ENCODE measurements at regions not wholly inside any gene's neighbourhood (a gene's known extent, or its start where the extent isn't known, plus 50 kb on each side); places are given as distances from the start of the nearest gene placed in this dataset.

- Mint-ChIP-seq H3K36me3 (ENCODE audit: insufficient read depth) (no peaks in the 10 kb centered on the region), H3K4me3 (no peak overlapping the region), H3K9me3 (no peaks in the 10 kb centered on the region), H3K27ac (ENCODE audit: low read depth) (no peak overlapping the region), H3K27me3 (no peaks in the 10 kb centered on the region), H3K4me1 (peaks cover 36% of the 10 kb centered on the region)
- DNase-seq (ENCODE audit: low spot score in 2 of 2) (no peak), ATAC-seq (replicated peaks; ENCODE audit: extremely low read depth, poor library complexity, severe bottlenecking) (no peak)
These were observed 224.3 kb downstream of the SEC14L1 start for GRCh38 chr17:77364941-77365583.

DNA sequence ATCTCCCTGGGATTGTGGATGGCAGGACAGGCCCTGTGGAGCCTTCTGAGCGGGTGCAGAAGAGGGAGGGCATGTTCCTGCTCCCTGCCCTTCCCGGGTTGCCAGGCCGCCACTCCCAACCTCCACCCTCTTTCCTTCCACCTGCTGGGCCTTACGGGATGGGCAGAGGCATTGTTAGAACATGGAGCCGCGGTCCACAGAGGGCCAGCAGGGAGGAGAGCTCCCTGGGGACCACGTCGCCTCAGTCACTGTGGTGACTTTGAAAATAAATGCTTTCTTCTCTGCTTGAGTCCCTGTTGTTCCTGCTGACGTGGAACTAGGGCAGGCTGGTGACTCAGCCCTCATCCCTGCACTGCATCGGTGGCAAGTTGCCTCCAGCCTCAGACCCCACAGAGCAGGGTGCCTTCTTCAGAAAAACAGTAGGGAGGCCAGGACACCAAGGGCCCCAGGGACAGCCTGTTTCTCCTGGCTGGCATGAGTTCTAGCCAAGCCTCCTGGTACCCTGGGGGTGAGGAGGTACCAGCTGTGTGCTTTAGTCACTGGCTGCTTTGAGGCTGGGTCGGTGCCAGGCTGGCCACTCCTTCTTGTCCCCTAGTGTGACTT is 224.9 kb downstream of the SEC14L1 start:
- no peaks in the 10 kb centered on the region for H3K36me3 Mint-ChIP-seq (ENCODE audit: insufficient read depth)
- no peak for DNase-seq (ENCODE audit: low spot score in 2 of 2)
- H3K4me3 Mint-ChIP-seq: no peak overlapping the region
- no peak overlapping the region for H3K27ac Mint-ChIP-seq (ENCODE audit: low read depth)
- no peak for ATAC-seq (replicated peaks; ENCODE audit: extremely low read depth, poor library complexity, severe bottlenecking)
- H3K9me3 Mint-ChIP-seq: no peaks in the 10 kb centered on the region
- no peaks in the 10 kb centered on the region for H3K27me3 Mint-ChIP-seq
- peaks cover 42% of the 10 kb centered on the region for H3K4me1 Mint-ChIP-seq

GRCh38 chr17:77366206-77366557 is 225.4 kb downstream of the SEC14L1 start:
- Mint-ChIP-seq H3K36me3 (ENCODE audit: insufficient read depth) (no peaks in the 10 kb centered on the region), H3K4me1 (peaks cover 47% of the 10 kb centered on the region), H3K27me3 (no peaks in the 10 kb centered on the region), H3K9me3 (no peaks in the 10 kb centered on the region), H3K27ac (ENCODE audit: low read depth) (no peak overlapping the region), H3K4me3 (no peak overlapping the region)
- DNase-seq (ENCODE audit: low spot score in 2 of 2): no peak
- ATAC-seq (replicated peaks; ENCODE audit: extremely low read depth, poor library complexity, severe bottlenecking): no peak

DNA sequence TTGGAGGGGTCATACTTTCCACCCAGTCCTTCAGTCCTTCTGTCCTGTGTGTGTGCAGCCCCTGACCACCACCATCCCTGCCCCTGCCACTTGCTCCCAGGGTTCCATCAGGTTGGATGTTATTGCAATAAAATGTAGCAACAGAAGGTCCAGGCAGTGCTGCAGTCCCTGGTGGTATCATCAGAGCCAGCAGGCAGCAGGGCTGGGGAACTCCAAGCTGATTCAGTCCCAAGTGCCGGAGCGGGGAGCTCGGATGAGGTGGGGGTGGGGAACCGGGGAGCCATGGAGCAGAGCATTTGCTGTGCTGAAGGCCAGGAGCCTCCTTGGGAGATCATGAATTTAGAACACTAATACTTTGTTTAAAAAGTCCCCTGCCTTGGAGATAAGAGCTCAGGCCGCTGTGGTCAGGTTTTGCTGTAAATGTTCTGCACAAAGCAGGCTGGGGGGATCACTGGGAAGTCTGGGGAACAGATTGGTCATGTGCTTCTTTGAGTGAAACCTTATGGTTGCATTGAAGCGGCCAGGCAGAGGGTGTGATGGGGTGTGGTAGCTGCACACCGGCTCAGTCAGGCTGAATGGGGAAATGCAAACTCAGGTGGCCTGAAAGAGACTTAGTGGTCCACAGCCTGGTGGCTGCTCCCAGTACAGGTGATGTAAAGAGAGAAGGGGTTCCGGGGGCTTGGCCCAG is 225.9 kb downstream of the SEC14L1 start:
- Mint-ChIP-seq H3K9me3 (no peaks in the 10 kb centered on the region), H3K27ac (ENCODE audit: low read depth) (no peak overlapping the region), H3K4me3 (no peak overlapping the region), H3K4me1 (peaks cover 52% of the 10 kb centered on the region), H3K36me3 (ENCODE audit: insufficient read depth) (no peaks in the 10 kb centered on the region), H3K27me3 (no peaks in the 10 kb centered on the region)
- no peak for DNase-seq (ENCODE audit: low spot score in 2 of 2)
- no peak for ATAC-seq (replicated peaks; ENCODE audit: extremely low read depth, poor library complexity, severe bottlenecking)

GRCh38 chr17:77369544-77369971 is 228.8 kb downstream of the SEC14L1 start:
- H3K4me3 Mint-ChIP-seq: no peak overlapping the region
- no peak overlapping the region for H3K27ac Mint-ChIP-seq (ENCODE audit: low read depth)
- H3K9me3 Mint-ChIP-seq: no peaks in the 10 kb centered on the region
- peaks cover 8% of the 10 kb centered on the region for H3K36me3 Mint-ChIP-seq (ENCODE audit: insufficient read depth)
- DNase-seq (ENCODE audit: low spot score in 2 of 2): no peak
- ATAC-seq (replicated peaks; ENCODE audit: extremely low read depth, poor library complexity, severe bottlenecking): no peak
- no peaks in the 10 kb centered on the region for H3K27me3 Mint-ChIP-seq
- peaks cover 51% of the 10 kb centered on the region for H3K4me1 Mint-ChIP-seq

GRCh38 chr17:77370586-77370985 is 229.8 kb downstream of the SEC14L1 start:
- no peaks in the 10 kb centered on the region for H3K9me3 Mint-ChIP-seq
- H3K27me3 Mint-ChIP-seq: no peaks in the 10 kb centered on the region
- H3K4me3 Mint-ChIP-seq: peak overlapping the region; percentile 89
- peak overlapping the region; percentile 71 for H3K27ac Mint-ChIP-seq (ENCODE audit: low read depth)
- DNase-seq (ENCODE audit: low spot score in 2 of 2): no peak
- H3K4me1 Mint-ChIP-seq: peaks cover 55% of the 10 kb centered on the region
- H3K36me3 Mint-ChIP-seq (ENCODE audit: insufficient read depth): peaks cover 10% of the 10 kb centered on the region
- ATAC-seq (replicated peaks; ENCODE audit: extremely low read depth, poor library complexity, severe bottlenecking): no peak

- Mint-ChIP-seq H3K27ac (ENCODE audit: low read depth) (peak overlapping the region; percentile 78), H3K4me1 (peaks cover 58% of the 10 kb centered on the region), H3K36me3 (ENCODE audit: insufficient read depth) (peaks cover 15% of the 10 kb centered on the region), H3K27me3 (no peaks in the 10 kb centered on the region), H3K4me3 (peak overlapping the region; percentile 89), H3K9me3 (no peaks in the 10 kb centered on the region)
- DNase-seq (ENCODE audit: low spot score in 2 of 2) (no peak), ATAC-seq (replicated peaks; ENCODE audit: extremely low read depth, poor library complexity, severe bottlenecking) (no peak)
These were observed 230.5 kb downstream of the SEC14L1 start for GRCh38 chr17:77371117-77371887.

DNA sequence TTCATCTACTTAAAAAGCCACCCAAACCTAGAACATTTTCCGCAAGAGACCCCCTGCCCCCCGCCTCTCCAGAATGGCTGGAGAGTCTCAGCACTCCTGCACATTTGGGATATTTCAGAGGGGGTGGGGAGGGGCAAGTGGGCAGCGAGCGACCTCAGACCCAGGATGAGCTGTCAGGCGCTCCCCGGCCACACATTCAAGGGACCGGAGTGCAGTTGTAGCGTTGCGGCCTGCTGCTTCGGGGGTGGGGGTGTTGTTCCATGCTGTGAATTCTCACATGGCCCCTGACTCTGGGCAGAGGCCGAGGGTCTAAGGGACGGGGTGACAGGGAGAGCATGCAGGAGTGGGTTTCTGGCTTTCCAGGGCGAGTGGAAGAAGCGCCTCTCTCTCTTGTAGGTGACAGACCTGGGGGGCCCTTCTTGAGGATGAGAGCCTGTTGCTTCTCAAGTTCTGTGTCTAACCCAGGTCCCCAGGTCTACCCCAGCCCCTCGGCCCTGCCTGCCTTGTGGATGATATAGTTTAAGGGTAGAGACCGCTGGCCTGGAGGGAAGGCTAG is 231.2 kb downstream of the SEC14L1 start:
- Mint-ChIP-seq H3K36me3 (ENCODE audit: insufficient read depth) (peaks cover 19% of the 10 kb centered on the region), H3K27me3 (no peaks in the 10 kb centered on the region), H3K9me3 (no peaks in the 10 kb centered on the region), H3K4me1 (peaks cover 58% of the 10 kb centered on the region), H3K4me3 (peak overlapping the region; percentile 89), H3K27ac (ENCODE audit: low read depth) (peak overlapping the region; percentile 78)
- ATAC-seq (replicated peaks; ENCODE audit: extremely low read depth, poor library complexity, severe bottlenecking): no peak
- DNase-seq (ENCODE audit: low spot score in 2 of 2): no peak

DNA sequence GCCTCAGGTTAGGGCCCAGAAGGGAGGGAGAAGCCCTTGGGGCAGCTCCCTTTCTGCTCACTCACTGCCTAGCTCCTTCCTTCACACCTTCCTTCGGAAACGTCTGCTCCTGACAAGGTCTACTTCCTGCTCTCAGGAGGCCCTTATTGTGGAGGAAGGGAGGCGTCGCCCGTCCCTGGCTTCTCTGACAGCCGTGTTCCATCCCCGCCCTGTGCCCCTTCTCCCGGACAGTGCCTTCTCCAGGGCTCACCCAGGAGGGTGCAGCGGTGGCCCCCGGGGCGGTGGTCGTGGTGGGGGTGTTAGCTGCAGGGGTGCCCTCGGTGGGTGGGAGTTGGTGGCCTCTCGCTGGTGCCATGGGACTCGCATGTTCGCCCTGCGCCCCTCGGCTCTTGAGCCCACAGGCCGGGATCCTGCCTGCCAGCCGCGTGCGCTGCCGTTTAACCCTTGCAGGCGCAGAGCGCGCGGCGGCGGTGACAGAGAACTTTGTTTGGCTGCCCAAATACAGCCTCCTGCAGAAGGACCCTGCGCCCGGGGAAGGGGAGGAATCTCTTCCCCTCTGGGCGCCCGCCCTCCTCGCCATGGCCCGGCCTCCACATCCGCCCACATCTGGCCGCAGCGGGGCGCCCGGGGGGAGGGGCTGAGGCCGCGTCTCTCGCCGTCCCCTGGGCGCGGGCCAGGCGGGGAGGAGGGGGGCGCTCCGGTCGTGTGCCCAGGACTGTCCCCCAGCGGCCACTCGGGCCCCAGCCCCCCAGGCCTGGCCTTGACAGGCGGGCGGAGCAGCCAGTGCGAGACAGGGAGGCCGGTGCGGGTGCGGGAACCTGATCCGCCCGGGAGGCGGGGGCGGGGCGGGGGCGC is 231.9 kb downstream of the SEC14L1 start:
- H3K9me3 Mint-ChIP-seq: no peaks in the 10 kb centered on the region
- ATAC-seq (replicated peaks; ENCODE audit: extremely low read depth, poor library complexity, severe bottlenecking) (peak; percentile 28), DNase-seq (ENCODE audit: low spot score in 2 of 2) (peak; percentile 36 to 43)
- H3K27ac Mint-ChIP-seq (ENCODE audit: low read depth): peak overlapping the region; percentile 78
- peaks cover 19% of the 10 kb centered on the region for H3K36me3 Mint-ChIP-seq (ENCODE audit: insufficient read depth)
- H3K4me3 Mint-ChIP-seq: peak overlapping the region; percentile 89
- no peaks in the 10 kb centered on the region for H3K27me3 Mint-ChIP-seq
- peaks cover 61% of the 10 kb centered on the region for H3K4me1 Mint-ChIP-seq

DNA sequence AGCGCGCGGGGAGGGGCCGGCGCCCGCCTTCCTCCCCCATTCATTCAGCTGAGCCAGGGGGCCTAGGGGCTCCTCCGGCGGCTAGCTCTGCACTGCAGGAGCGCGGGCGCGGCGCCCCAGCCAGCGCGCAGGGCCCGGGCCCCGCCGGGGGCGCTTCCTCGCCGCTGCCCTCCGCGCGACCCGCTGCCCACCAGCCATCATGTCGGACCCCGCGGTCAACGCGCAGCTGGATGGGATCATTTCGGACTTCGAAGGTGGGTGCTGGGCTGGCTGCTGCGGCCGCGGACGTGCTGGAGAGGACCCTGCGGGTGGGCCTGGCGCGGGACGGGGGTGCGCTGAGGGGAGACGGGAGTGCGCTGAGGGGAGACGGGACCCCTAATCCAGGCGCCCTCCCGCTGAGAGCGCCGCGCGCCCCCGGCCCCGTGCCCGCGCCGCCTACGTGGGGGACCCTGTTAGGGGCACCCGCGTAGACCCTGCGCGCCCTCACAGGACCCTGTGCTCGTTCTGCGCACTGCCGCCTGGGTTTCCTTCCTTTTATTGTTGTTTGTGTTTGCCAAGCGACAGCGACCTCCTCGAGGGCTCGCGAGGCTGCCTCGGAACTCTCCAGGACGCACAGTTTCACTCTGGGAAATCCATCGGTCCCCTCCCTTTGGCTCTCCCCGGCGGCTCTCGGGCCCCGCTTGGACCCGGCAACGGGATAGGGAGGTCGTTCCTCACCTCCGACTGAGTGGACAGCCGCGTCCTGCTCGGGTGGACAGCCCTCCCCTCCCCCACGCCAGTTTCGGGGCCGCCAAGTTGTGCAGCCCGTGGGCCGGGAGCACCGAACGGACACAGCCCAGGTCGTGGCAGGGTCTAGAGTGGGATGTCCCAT is 232.8 kb downstream of the SEC14L1 start:
- Mint-ChIP-seq H3K27ac (ENCODE audit: low read depth) (peak overlapping the region; percentile 80), H3K27me3 (no peaks in the 10 kb centered on the region), H3K4me1 (peaks cover 69% of the 10 kb centered on the region), H3K4me3 (peak overlapping the region; percentile 89), H3K36me3 (ENCODE audit: insufficient read depth) (peaks cover 19% of the 10 kb centered on the region), H3K9me3 (no peaks in the 10 kb centered on the region)
- DNase-seq (ENCODE audit: low spot score in 2 of 2): peak; percentile 31 to 50
- ATAC-seq (replicated peaks; ENCODE audit: extremely low read depth, poor library complexity, severe bottlenecking): peak; percentile 57
